HepG2 (cell line): ENCODE measurements at regions not wholly inside any gene's neighbourhood (a gene's known extent, or its start where the extent isn't known, plus 50 kb on each side); places are given as distances from the start of the nearest gene placed in this dataset.

Source experiments
- ATAC-seq: fragments of 200-7000 bp; cut with Tn5 transposase; 3 replicates; pipeline ENCODE4 v1.9.1; 2020; ENCODE audit warnings: mild to moderate bottlenecking, moderate library complexity
- BruUV-seq: library from RNA; stranded (reverse); fragments of 400-500 nt; replicated peaks from 2 replicates; lab custom pipeline; 2021; lab: Mats Ljungman, UMichigan
- CTCF ChIA-PET: fragments of 300-600 bp; formaldehyde crosslinking; extraction: SDS; loops from one replicate; lab custom pipeline; 2021; ENCODE audit warnings: low total read pairs, inconsistent platforms, low intra/inter-chr PET ratio; lab: Yijun Ruan, JAX
- POLR2A ChIA-PET: fragments of 350-600 bp; sonication (Branson Sonifier 250); formaldehyde crosslinking; loops from one replicate; lab custom pipeline; 2020; ENCODE audit warnings: antibody characterized with exemption, inconsistent platforms; lab: Yijun Ruan, JAX
- DNase-seq: peaks from one replicate; pipeline ENCODE4 v3.0.0-alpha.2; 2015; ENCODE audit warnings: low spot score
- FAIRE-seq: peaks from 3 replicates; lab custom pipeline; 2011; peaks lifted over from hg19 to GRCh38; lab: Jason Lieb, UNC
- H2AFZ ChIP-seq: one replicate; pipeline ENCODE4 v1.6.1; 2011; ENCODE audit warnings: low read length, inconsistent platforms
- H3K27ac ChIP-seq: fragments of 300-600 bp; 3 replicates; pipeline ENCODE4 v1.8.0; 2011; ENCODE audit warnings: mixed run types, mild to moderate bottlenecking, mixed read lengths, low read length, inconsistent platforms; ENCODE audit not compliant: insufficient read depth; ENCODE audit errors: extremely low read length
- H3K27me3 ChIP-seq, 2 experiments: fragments of 200-600 bp in 1 of 2; 2 replicates in 1 of 2; 3 replicates in 1 of 2; pipeline versions ENCODE4 v1.6.0 to v1.8.0; 2011; ENCODE audit warnings: low read length in 2 of 2, mild to moderate bottlenecking in 2 of 2, moderate library complexity in 2 of 2, inconsistent platforms in 1 of 2; ENCODE audit not compliant: insufficient read depth in 2 of 2, control insufficient read depth in 1 of 2
- H3K36me3 ChIP-seq, 2 experiments: fragments of 200-600 bp in 1 of 2; replicated peaks in 1 of 2; 2 replicates in 1 of 2; 3 replicates in 1 of 2; pipeline versions ENCODE4 v1.5.1 to v1.8.0; 2011; ENCODE audit warnings: low read length in 2 of 2, inconsistent platforms in 1 of 2; ENCODE audit not compliant: insufficient read depth in 2 of 2, control insufficient read depth in 1 of 2
- H3K4me1 ChIP-seq: 2 replicates; pipeline ENCODE4 v1.5.1; 2012; ENCODE audit warnings: low read length, inconsistent platforms; ENCODE audit not compliant: insufficient read depth
- H3K4me2 ChIP-seq: 2 replicates; pipeline ENCODE4 v1.6.0; 2011; ENCODE audit warnings: low read depth, low read length, inconsistent platforms
- H3K4me3 ChIP-seq, 3 experiments: fragments of 200-600 bp in 1 of 3; sonication (generic), shearing (Covaris generic) in 1 of 3; replicated peaks in 1 of 3; 2 replicates each; pipeline ENCODE4 v1.5.1; 2011 to 2016; ENCODE audit warnings: low read length in 3 of 3, inconsistent platforms in 2 of 3, low read depth in 2 of 3, mild to moderate bottlenecking in 2 of 3, control low read depth in 1 of 3, mixed read lengths in 1 of 3; ENCODE audit not compliant: insufficient read depth in 1 of 3
- H3K79me2 ChIP-seq: one replicate; pipeline ENCODE4 v1.6.1; 2011; ENCODE audit warnings: low read length, inconsistent platforms; ENCODE audit not compliant: insufficient read depth
- H3K9ac ChIP-seq: 2 replicates; pipeline ENCODE4 v1.6.0; 2011; ENCODE audit warnings: mild to moderate bottlenecking, low read depth, low read length, inconsistent platforms; ENCODE audit not compliant: insufficient read depth
- H3K9me3 ChIP-seq: 2 replicates; pipeline ENCODE4 v1.5.1; 2012; ENCODE audit warnings: mild to moderate bottlenecking, low read length
- H4K20me1 ChIP-seq: 2 replicates; pipeline ENCODE4 v1.6.0; 2011; ENCODE audit warnings: inconsistent platforms, mild to moderate bottlenecking, low read length, moderate library complexity; ENCODE audit not compliant: insufficient read depth
- ADNP ChIP-seq: sonication (generic); formaldehyde crosslinking; IDR thresholded peaks from 2 replicates; pipeline ENCODE4 v1.4.0; 2020; ENCODE audit warnings: missing genetic modification reagents
- MAFF ChIP-seq: IDR thresholded peaks from 2 replicates; pipeline ENCODE4 v1.6.1; 2011; ENCODE audit warnings: low read depth, low read length, improper control_type of control experiment
- MAFK ChIP-seq, 2 experiments: IDR thresholded peaks in 1 of 2; conservative IDR thresholded peaks in 1 of 2; 2 replicates each; pipeline ENCODE4 v1.6.1; 2011; ENCODE audit warnings: improper control_type of control experiment in 2 of 2, low read length in 2 of 2
- MED1 ChIP-seq: sonication (generic); formaldehyde crosslinking; IDR thresholded peaks from 2 replicates; pipeline ENCODE4 v1.4.0; 2020; ENCODE audit warnings: missing genetic modification reagents
- NR3C1 ChIP-seq: sonication (generic); formaldehyde crosslinking; IDR thresholded peaks from 2 replicates; pipeline ENCODE4 v1.4.0; 2020; ENCODE audit warnings: missing genetic modification reagents
- PPARG ChIP-seq: conservative IDR thresholded peaks from 2 replicates; pipeline ENCODE4 v1.6.1; 2016; ENCODE audit warnings: missing biosample characterization, missing genetic modification reagents
- SNAPC2 ChIP-seq: sonication (generic); formaldehyde crosslinking; IDR thresholded peaks from 2 replicates; pipeline ENCODE4 v1.8.1; 2022; ENCODE audit warnings: mild to moderate bottlenecking, missing genetic modification reagents
- SP5 ChIP-seq: IDR thresholded peaks from 2 replicates; pipeline ENCODE4 v1.6.1; 2016; ENCODE audit warnings: low read depth, borderline replicate concordance
- ZNF121 ChIP-seq: sonication (generic); formaldehyde crosslinking; IDR thresholded peaks from 2 replicates; pipeline ENCODE4 v1.5.0; 2020; ENCODE audit warnings: mild to moderate bottlenecking, missing genetic modification reagents
- ZNF383 ChIP-seq: sonication (generic); formaldehyde crosslinking; IDR thresholded peaks from 2 replicates; pipeline ENCODE4 v1.4.0; 2020; ENCODE audit warnings: missing genetic modification reagents, mild to moderate bottlenecking, borderline replicate concordance
- ZNF550 ChIP-seq: sonication (generic); formaldehyde crosslinking; IDR thresholded peaks from 2 replicates; pipeline ENCODE4 v1.4.0; 2020; ENCODE audit warnings: mild to moderate bottlenecking, missing genetic modification reagents, borderline replicate concordance
- WGBS: methylation state at CpG from one replicate; pipeline ENCODE4 v1.1.6; 2017; ENCODE audit warnings: low lambda C conversion rate; 5-methylcytosine and 5-hydroxymethylcytosine counted together
- in situ Hi-C: cut with HindIII; loops from 2 replicates; pipeline ENCODE4 v1.10.0; 2017; ENCODE audit warnings: low pct_unique_long_range_greater_than_20kb; ENCODE audit not compliant: extremely low pct_ligation_motif_present
- intact Hi-C: fragments of 100-400 bp; cut with micrococcal nuclease; formaldehyde crosslinking; loops from one replicate; pipeline ENCODE4 v1.10.0; 2022; ENCODE audit not compliant: unreplicated experiment
- TF ChIP-seq, protein P1 (sequence below): IDR thresholded peaks from 2 replicates; pipeline ENCODE4 v1.6.1; 2016
- TF ChIP-seq, protein P2 (sequence below): sonication (generic); formaldehyde crosslinking; conservative IDR thresholded peaks from 2 replicates; pipeline ENCODE4 v1.4.0; 2020; ENCODE audit warnings: mild to moderate bottlenecking, missing genetic modification reagents, moderate library complexity

- no TSS peak for BruUV-seq
- Histone ChIP-seq H3K9me3 (no peaks in the 10 kb centered on the region), H3K4me3 (no peak overlapping the region), H3K4me2 (no peak overlapping the region), H3K9ac (no peak overlapping the region), H3K27ac (no peak overlapping the region), H3K27me3 (no peaks in the 10 kb centered on the region; a peak in 1 of 5 replicates), H2AFZ (no peak overlapping the region), H3K4me1 (no peaks in the 10 kb centered on the region), H3K36me3 (no peaks in the 10 kb centered on the region), H3K79me2 (no peaks in the 10 kb centered on the region), H4K20me1 (no peaks in the 10 kb centered on the region)
- ChIA-PET POLR2A (no interaction called here), CTCF (no interaction called here)
- no peak for TF ChIP-seq ZNF550 (CRISPR knock-in tag)
- no peak for TF ChIP-seq PPARG (CRISPR knock-in tag)
- no peak for TF ChIP-seq MED1 (CRISPR knock-in tag)
- no peak for TF ChIP-seq ADNP (CRISPR knock-in tag)
- TF ChIP-seq NR3C1 (CRISPR knock-in tag), result no peak
- TF ChIP-seq ZNF383 (CRISPR knock-in tag), result no peak
- TF ChIP-seq, protein P1, sequence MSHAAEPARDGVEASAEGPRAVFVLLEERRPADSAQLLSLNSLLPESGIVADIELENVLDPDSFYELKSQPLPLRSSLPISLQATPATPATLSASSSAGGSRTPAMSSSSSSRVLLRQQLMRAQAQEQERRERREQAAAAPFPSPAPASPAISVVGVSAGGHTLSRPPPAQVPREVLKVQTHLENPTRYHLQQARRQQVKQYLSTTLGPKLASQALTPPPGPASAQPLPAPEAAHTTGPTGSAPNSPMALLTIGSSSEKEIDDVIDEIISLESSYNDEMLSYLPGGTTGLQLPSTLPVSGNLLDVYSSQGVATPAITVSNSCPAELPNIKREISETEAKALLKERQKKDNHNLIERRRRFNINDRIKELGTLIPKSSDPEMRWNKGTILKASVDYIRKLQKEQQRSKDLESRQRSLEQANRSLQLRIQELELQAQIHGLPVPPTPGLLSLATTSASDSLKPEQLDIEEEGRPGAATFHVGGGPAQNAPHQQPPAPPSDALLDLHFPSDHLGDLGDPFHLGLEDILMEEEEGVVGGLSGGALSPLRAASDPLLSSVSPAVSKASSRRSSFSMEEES (CRISPR knock-in tag), result no peak
- peak; percentile 63; the same call in 1 of the 2 replicates for TF ChIP-seq MAFF
- peak; percentile 56 to 86 for TF ChIP-seq MAFK (conservative IDR thresholded peaks at IDR 0.05 in 1 of 2, IDR thresholded peaks at IDR 0.05 in 1 of 2; ENCODE audit: low read length in 2 of 2)
- no peak for TF ChIP-seq SP5 (CRISPR knock-in tag)
- TF ChIP-seq ZNF121 (CRISPR knock-in tag), result no peak
- TF ChIP-seq, protein P2, sequence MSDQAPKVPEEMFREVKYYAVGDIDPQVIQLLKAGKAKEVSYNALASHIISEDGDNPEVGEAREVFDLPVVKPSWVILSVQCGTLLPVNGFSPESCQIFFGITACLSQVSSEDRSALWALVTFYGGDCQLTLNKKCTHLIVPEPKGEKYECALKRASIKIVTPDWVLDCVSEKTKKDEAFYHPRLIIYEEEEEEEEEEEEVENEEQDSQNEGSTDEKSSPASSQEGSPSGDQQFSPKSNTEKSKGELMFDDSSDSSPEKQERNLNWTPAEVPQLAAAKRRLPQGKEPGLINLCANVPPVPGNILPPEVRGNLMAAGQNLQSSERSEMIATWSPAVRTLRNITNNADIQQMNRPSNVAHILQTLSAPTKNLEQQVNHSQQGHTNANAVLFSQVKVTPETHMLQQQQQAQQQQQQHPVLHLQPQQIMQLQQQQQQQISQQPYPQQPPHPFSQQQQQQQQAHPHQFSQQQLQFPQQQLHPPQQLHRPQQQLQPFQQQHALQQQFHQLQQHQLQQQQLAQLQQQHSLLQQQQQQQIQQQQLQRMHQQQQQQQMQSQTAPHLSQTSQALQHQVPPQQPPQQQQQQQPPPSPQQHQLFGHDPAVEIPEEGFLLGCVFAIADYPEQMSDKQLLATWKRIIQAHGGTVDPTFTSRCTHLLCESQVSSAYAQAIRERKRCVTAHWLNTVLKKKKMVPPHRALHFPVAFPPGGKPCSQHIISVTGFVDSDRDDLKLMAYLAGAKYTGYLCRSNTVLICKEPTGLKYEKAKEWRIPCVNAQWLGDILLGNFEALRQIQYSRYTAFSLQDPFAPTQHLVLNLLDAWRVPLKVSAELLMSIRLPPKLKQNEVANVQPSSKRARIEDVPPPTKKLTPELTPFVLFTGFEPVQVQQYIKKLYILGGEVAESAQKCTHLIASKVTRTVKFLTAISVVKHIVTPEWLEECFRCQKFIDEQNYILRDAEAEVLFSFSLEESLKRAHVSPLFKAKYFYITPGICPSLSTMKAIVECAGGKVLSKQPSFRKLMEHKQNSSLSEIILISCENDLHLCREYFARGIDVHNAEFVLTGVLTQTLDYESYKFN (CRISPR knock-in tag), result no peak
- no peak for TF ChIP-seq SNAPC2 (CRISPR knock-in tag)
- FAIRE-seq (no peak), DNase-seq (no peak), ATAC-seq (no peak)
- intact Hi-C loops (no loop called here), in situ Hi-C loops (no loop called here)
- 9% methylated on average over 3 of the region's 3 CpGs for WGBS
Measured at GRCh38 chr3:73203633-73204032, 142.2 kb downstream of the EBLN2 start.
